Panc1 (cell line): ENCODE measurements at regions not wholly inside any gene's neighbourhood (a gene's known extent, or its start where the extent isn't known, plus 50 kb on each side); places are given as distances from the start of the nearest gene placed in this dataset.

Experiments used
- ATAC-seq: fragments of 200-7000 bp; cut with Tn5 transposase; 2 replicates; pipeline ENCODE4 v1.9.1; 2020; ENCODE audit warnings: mild to moderate bottlenecking, moderate library complexity
- BruUV-seq: library from RNA; stranded (reverse); fragments of 400-500 nt; replicated peaks from 2 replicates; lab custom pipeline; 2021; lab: Mats Ljungman, UMichigan
- CTCF ChIA-PET: fragments of 300-600 bp; sonication (Branson Sonifier 250); formaldehyde crosslinking; loops from one replicate; lab custom pipeline; 2022; ENCODE audit warnings: antibody characterized with exemption; lab: Charles Lee
- POLR2A ChIA-PET: fragments of 300-600 bp; sonication (Branson Sonifier 250); formaldehyde crosslinking; loops from one replicate; lab custom pipeline; 2022; ENCODE audit warnings: antibody characterized with exemption; lab: Charles Lee
- DNase-seq: peaks from one replicate; pipeline ENCODE4 v3.0.0-alpha.2; 2010; ENCODE audit warnings: low read depth, low spot score
- H3K27ac ChIP-seq: 2 replicates; pipeline ENCODE4 v1.5.1; 2011; ENCODE audit warnings: mild to moderate bottlenecking, low read length, inconsistent platforms
- H3K27me3 ChIP-seq: fragments of 200-500 bp; sonication (Bioruptor generic); 2 replicates; pipeline ENCODE4 v1.6.0; 2014; ENCODE audit warnings: low read length, inconsistent platforms; ENCODE audit not compliant: control insufficient read depth, insufficient read depth
- H3K36me3 ChIP-seq: fragments of 200-500 bp; sonication (Bioruptor generic); 2 replicates; pipeline ENCODE4 v1.5.1; 2014; ENCODE audit warnings: inconsistent platforms, mild to moderate bottlenecking, low read length, moderate library complexity; ENCODE audit not compliant: control insufficient read depth, insufficient read depth
- H3K4me1 ChIP-seq: 2 replicates; pipeline ENCODE4 v1.5.1; 2011; ENCODE audit warnings: inconsistent platforms, mild to moderate bottlenecking, low read length, moderate library complexity; ENCODE audit not compliant: control insufficient read depth, insufficient read depth
- H3K4me3 ChIP-seq, 2 experiments: 2 replicates each; pipeline ENCODE4 v1.5.1; 2011 to 2012; ENCODE audit warnings: low read depth in 2 of 2, low read length in 2 of 2, mild to moderate bottlenecking in 2 of 2, inconsistent platforms in 1 of 2, moderate library complexity in 1 of 2
- H3K9me3 ChIP-seq: fragments of 200-500 bp; sonication (Bioruptor generic); 2 replicates; pipeline ENCODE4 v1.5.1; 2014; ENCODE audit warnings: low read depth, mild to moderate bottlenecking, inconsistent platforms, low read length, moderate library complexity; ENCODE audit not compliant: control insufficient read depth, insufficient read depth
- POLR2AphosphoS5 ChIP-seq: IDR thresholded peaks from 2 replicates; pipeline ENCODE4 v1.6.1; 2012; ENCODE audit warnings: mild to moderate bottlenecking, low read depth, low read length, moderate library complexity
- REST ChIP-seq, 2 experiments: IDR thresholded peaks; 2 replicates each; pipeline ENCODE4 v1.6.1; 2011 to 2012; ENCODE audit warnings: low read depth in 2 of 2, control low read depth in 1 of 2, low read length in 1 of 2, mild to moderate bottlenecking in 1 of 2, moderate library complexity in 1 of 2; ENCODE audit not compliant: insufficient read depth in 1 of 2
- SIN3A ChIP-seq: IDR thresholded peaks from 2 replicates; pipeline ENCODE4 v1.6.1; 2012; ENCODE audit warnings: low read depth, mild to moderate bottlenecking, low read length, moderate library complexity, borderline replicate concordance; ENCODE audit not compliant: insufficient read depth
- TCF7L2 ChIP-seq: IDR thresholded peaks from 2 replicates; pipeline ENCODE4 v1.6.1; 2011; ENCODE audit warnings: mild to moderate bottlenecking, low read depth, low read length, inconsistent platforms
- in situ Hi-C: cut with HindIII; loops from 2 replicates; pipeline ENCODE4 v1.10.0; 2016; ENCODE audit warnings: low sequenced_read_pairs, low pct_unique_long_range_greater_than_20kb
- intact Hi-C: fragments of 100-400 bp; cut with micrococcal nuclease; formaldehyde crosslinking; loops from one replicate; pipeline ENCODE4 v1.10.0; 2022; ENCODE audit not compliant: unreplicated experiment
- TF ChIP-seq, protein P1 (sequence below): fragments of 450-650 bp; IDR thresholded peaks from 2 replicates; pipeline ENCODE4 v1.5.1; 2017; ENCODE audit warnings: mild to moderate bottlenecking

DNA sequence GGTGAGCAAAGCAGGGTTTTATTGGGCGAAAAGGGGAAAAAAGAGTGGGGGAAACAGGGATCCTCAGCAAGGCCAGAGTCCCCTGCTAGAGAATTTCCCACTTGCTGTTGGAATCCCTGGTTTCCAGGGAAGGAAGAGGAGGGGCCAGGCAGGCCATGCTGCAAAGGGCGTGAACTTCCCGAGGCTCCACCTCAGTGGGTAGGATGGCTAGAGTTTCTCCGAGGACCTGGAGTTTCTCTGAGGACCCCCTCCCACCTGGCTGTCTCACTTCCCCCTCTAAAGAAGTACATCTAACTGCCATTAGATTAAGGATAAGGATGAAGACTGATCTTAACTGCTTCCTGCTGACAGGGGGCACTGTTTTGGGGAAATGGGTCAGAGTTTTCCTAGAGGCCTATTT, 1239.3 kb upstream of the GJE1 start:
- CTCF ChIA-PET = no interaction called here
- Histone ChIP-seq H3K9me3 (peaks cover 5% of the 10 kb centered on the region; the same call in 1 of the 2 replicates), H3K27ac (no peak overlapping the region), H3K4me3 (no peak overlapping the region), H3K4me1 (no peaks in the 10 kb centered on the region), H3K36me3 (peaks cover 2% of the 10 kb centered on the region; the same call in 1 of the 2 replicates), H3K27me3 (no peaks in the 10 kb centered on the region)
- in situ Hi-C loops (no loop called here), intact Hi-C loops (no loop called here)
- POLR2A ChIA-PET = no interaction called here
- DNase-seq = no peak
- no peak for ATAC-seq
- BruUV-seq = no TSS peak
- TF ChIP-seq POLR2AphosphoS5 = no peak
- TF ChIP-seq REST (IDR thresholded peaks at IDR 0.05; ENCODE audit: insufficient read depth in 1 of 2, low read depth in 2 of 2, low read length in 1 of 2) = no peak
- TF ChIP-seq, protein P1, sequence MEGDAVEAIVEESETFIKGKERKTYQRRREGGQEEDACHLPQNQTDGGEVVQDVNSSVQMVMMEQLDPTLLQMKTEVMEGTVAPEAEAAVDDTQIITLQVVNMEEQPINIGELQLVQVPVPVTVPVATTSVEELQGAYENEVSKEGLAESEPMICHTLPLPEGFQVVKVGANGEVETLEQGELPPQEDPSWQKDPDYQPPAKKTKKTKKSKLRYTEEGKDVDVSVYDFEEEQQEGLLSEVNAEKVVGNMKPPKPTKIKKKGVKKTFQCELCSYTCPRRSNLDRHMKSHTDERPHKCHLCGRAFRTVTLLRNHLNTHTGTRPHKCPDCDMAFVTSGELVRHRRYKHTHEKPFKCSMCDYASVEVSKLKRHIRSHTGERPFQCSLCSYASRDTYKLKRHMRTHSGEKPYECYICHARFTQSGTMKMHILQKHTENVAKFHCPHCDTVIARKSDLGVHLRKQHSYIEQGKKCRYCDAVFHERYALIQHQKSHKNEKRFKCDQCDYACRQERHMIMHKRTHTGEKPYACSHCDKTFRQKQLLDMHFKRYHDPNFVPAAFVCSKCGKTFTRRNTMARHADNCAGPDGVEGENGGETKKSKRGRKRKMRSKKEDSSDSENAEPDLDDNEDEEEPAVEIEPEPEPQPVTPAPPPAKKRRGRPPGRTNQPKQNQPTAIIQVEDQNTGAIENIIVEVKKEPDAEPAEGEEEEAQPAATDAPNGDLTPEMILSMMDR = no peak

- POLR2A ChIA-PET = no interaction called here
- no peaks in the 10 kb centered on the region for H3K27me3 ChIP-seq
Measured at GRCh38 chr6:140879946-140880345, 1252.8 kb upstream of the GJE1 start.

More at GRCh38 chr6:140879946-140880345, 1252.8 kb upstream of the GJE1 start:
- H3K9me3 ChIP-seq = no peaks in the 10 kb centered on the region
- no peaks in the 10 kb centered on the region for H3K4me1 ChIP-seq
- H3K27ac ChIP-seq = no peak overlapping the region
- CTCF ChIA-PET = no interaction called here
- no peak for DNase-seq
- intact Hi-C loops = no loop called here
- no peak overlapping the region for H3K4me3 ChIP-seq
- in situ Hi-C loops = no loop called here
- TF ChIP-seq POLR2AphosphoS5 (no peak), REST (IDR thresholded peaks at IDR 0.05; ENCODE audit: insufficient read depth in 1 of 2, low read depth in 2 of 2, low read length in 1 of 2) (no peak), TCF7L2 (no peak), SIN3A (no peak)
- TF ChIP-seq, protein P1 = no peak
- no peaks in the 10 kb centered on the region for H3K36me3 ChIP-seq
- BruUV-seq = no TSS peak
- ATAC-seq = no peak
